ENCODE measurements at regions not wholly inside any gene's neighbourhood (a gene's known extent, or its start where the extent isn't known, plus 50 kb on each side); places are given as distances from the start of the nearest gene placed in this dataset.

DNA sequence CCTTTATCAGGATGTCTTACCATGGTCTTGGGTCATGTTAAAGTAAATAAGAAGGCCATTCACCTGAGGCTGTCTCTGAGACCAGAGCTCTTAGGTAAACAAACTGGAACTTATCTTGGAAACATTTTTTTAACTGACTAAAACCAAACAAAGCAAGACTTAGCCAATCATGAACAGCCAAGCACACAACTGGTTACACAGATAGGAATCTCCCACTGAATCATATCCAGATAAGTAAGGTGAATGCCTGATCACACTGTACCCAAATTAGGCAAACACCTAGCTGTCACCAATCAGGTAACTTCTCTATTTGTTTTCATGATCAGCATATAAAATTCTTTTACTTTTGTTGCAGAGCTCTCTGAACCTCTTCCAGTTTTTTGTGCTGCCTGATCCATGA is 205.4 kb downstream of the CNTN3 start:
- TF ChIP-seq EZH2 (IDR thresholded peaks at IDR 0.05; ENCODE audit: borderline replicate concordance, low read length): no peak
- TF ChIP-seq, protein P1, sequence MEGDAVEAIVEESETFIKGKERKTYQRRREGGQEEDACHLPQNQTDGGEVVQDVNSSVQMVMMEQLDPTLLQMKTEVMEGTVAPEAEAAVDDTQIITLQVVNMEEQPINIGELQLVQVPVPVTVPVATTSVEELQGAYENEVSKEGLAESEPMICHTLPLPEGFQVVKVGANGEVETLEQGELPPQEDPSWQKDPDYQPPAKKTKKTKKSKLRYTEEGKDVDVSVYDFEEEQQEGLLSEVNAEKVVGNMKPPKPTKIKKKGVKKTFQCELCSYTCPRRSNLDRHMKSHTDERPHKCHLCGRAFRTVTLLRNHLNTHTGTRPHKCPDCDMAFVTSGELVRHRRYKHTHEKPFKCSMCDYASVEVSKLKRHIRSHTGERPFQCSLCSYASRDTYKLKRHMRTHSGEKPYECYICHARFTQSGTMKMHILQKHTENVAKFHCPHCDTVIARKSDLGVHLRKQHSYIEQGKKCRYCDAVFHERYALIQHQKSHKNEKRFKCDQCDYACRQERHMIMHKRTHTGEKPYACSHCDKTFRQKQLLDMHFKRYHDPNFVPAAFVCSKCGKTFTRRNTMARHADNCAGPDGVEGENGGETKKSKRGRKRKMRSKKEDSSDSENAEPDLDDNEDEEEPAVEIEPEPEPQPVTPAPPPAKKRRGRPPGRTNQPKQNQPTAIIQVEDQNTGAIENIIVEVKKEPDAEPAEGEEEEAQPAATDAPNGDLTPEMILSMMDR (IDR thresholded peaks at IDR 0.05; ENCODE audit: low read length): no peak
